Activated naive CD8-positive, alpha-beta T cell treated with anti-CD3 and anti-CD28 coated beads, Interleukin-2, amount 10 ng/mL, durations not matched to agents 7 days and 5 days (primary cell): ENCODE measurements at regions not wholly inside any gene's neighbourhood (a gene's known extent, or its start where the extent isn't known, plus 50 kb on each side); places are given as distances from the start of the nearest gene placed in this dataset.
"Not testable (repeated sequence)": the region's sequence is repeated elsewhere in the genome, so short reads cannot be mapped to it uniquely, and the experiment has no call there.

Experiments
- ATAC-seq: fragments of 150-1000 bp; cut with Tn5 transposase; one replicate; pipeline ENCODE4 v1.10.0; 2021; ENCODE audit warnings: low read depth, moderate library complexity
- POLR2A ChIA-PET: fragments of 350-600 bp; sonication (Branson Sonifier 250); formaldehyde crosslinking; loops from one replicate; lab custom pipeline; 2021; ENCODE audit warnings: antibody characterized with exemption; lab: Charles Lee
- DNase-seq: peaks from one replicate; pipeline ENCODE4 v3.0.0; 2021
- H3K27ac Mint-ChIP-seq: one replicate; pipeline ENCODE4 v1.8.0; 2022; ENCODE audit warnings: mild to moderate bottlenecking, mixed read lengths
- H3K27me3 Mint-ChIP-seq: one replicate; pipeline ENCODE4 v1.8.0; 2022; ENCODE audit warnings: mild to moderate bottlenecking, moderate library complexity, mixed read lengths
- H3K36me3 Mint-ChIP-seq: one replicate; pipeline ENCODE4 v1.8.0; 2021; ENCODE audit warnings: mild to moderate bottlenecking, mixed read lengths
- H3K4me1 Mint-ChIP-seq: one replicate; pipeline ENCODE4 v1.8.0; 2021; ENCODE audit warnings: mixed read lengths
- H3K4me3 Mint-ChIP-seq: one replicate; pipeline ENCODE4 v1.8.0; 2022; ENCODE audit warnings: mild to moderate bottlenecking, moderate library complexity, mixed read lengths
- H3K9me3 Mint-ChIP-seq: one replicate; pipeline ENCODE4 v1.8.0; 2021; ENCODE audit warnings: mixed read lengths

DNA sequence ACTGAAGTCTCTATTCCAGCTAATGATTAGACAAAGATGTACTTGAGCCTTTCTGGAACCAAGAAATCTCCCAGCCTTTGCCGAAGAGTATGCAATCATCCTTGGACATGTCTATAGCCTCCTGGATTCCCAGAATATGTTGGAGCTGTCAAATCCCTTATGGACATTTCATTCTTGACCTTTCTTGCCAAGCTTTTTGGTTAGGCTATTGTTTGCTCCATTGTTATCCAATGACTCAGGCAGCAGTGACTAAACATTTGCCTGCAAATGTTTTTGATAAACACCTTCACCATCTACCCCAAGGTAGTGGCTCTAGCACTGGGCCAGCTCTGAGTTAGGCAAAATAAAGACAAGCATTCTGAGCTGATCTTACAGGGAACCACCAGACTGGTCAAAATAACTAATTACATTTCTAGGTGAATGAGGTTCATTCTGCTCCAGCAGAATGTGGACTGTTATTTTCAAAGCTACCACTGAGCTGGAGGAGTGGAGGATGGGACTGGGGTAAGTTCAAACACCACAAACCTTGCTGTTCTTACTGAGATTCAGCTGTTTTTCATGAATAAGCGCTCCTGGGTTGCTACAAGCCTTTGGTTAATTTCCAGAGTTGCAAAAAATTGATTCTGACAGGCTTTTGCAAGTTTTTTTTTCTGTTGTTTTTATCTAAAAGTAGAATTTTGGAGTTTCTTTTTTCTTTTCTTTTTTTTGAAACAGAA, 81.0 kb downstream of the TMEM270 start:
- POLR2A ChIA-PET, result no interaction called here
- ATAC-seq (no peak), DNase-seq (no peak)
- H3K9me3 Mint-ChIP-seq, result peaks cover 4% of the 10 kb centered on the region
- H3K4me1 Mint-ChIP-seq, result no peaks in the 10 kb centered on the region
- H3K27ac Mint-ChIP-seq, result no peak overlapping the region
- H3K4me3 Mint-ChIP-seq, result no peak overlapping the region
- peaks cover 4% of the 10 kb centered on the region for H3K27me3 Mint-ChIP-seq
- H3K36me3 Mint-ChIP-seq, result no peaks in the 10 kb centered on the region

DNA sequence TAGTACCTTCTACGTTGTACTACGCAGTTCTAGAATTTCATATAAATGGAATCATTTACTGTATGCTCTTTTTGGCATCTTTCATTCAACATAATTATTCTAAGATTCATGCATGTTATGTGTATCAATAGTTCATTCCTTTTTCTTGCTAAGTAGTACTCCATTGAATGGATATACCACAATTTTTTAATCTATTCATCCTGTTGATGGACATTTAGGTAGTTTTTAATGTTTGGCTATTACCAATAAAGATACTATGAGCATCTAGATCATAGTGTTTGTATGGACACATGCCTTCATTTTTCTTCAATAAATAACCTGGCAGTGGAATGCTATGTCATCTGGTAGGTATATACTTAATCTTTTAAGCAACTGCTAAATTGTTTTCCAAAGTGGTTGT, 83.0 kb upstream of the ELN start:
- ATAC-seq, result no peak
- no peak for DNase-seq
- Mint-ChIP-seq H3K27me3 (peaks cover 4% of the 10 kb centered on the region), H3K4me1 (no peaks in the 10 kb centered on the region), H3K9me3 (peaks cover 11% of the 10 kb centered on the region), H3K27ac (no peak overlapping the region), H3K4me3 (no peak overlapping the region), H3K36me3 (no peaks in the 10 kb centered on the region)
- POLR2A ChIA-PET, result no interaction called here

DNA sequence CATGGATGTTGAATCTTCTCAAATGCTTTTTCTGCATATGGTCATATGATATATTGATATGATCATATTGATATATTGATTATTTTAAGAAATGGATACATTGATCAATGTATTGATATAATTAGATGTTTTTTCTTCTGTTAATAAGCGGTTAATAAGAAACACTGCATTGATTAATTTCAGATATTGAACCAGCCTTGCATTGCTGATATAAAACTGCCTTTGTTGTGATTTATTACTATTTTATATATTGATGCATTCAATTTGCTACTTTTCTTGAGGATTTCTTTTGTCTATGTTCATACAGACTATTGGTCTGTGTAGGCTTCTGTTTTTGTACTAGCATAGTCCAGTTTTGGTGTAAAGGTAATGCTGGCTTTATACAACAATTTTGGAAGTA, 79.7 kb upstream of the ELN start:
- no peak for ATAC-seq
- Mint-ChIP-seq H3K27ac (no peak overlapping the region), H3K36me3 (no peaks in the 10 kb centered on the region), H3K27me3 (peaks cover 2% of the 10 kb centered on the region), H3K4me1 (no peaks in the 10 kb centered on the region), H3K9me3 (peaks cover 11% of the 10 kb centered on the region), H3K4me3 (no peak overlapping the region)
- POLR2A ChIA-PET, result no interaction called here
- DNase-seq, result no peak

DNA sequence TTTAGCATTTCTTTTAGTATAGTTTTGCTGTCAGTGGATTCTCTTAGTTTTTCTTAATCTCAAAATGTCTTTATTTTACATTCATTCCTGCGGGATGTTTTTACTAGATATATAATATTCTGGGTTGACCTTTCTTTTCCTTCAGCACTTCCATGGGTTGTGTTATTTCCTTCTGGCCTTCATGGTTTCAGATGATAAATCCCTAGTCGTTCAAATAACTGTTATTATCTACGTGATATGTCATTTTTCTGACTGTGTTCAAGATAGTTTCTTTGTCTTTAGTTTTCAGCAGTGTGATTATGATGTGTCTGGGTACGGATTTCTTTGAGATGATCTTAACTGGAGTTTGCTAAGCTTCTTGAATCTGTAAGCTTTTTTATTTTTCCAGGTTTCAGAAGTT, 75.7 kb upstream of the ELN start:
- Mint-ChIP-seq H3K27ac (no peak overlapping the region), H3K36me3 (no peaks in the 10 kb centered on the region), H3K27me3 (peaks cover 11% of the 10 kb centered on the region), H3K9me3 (peaks cover 8% of the 10 kb centered on the region), H3K4me1 (no peaks in the 10 kb centered on the region), H3K4me3 (no peak overlapping the region)
- POLR2A ChIA-PET, result no interaction called here
- no peak for DNase-seq
- ATAC-seq, result no peak

DNA sequence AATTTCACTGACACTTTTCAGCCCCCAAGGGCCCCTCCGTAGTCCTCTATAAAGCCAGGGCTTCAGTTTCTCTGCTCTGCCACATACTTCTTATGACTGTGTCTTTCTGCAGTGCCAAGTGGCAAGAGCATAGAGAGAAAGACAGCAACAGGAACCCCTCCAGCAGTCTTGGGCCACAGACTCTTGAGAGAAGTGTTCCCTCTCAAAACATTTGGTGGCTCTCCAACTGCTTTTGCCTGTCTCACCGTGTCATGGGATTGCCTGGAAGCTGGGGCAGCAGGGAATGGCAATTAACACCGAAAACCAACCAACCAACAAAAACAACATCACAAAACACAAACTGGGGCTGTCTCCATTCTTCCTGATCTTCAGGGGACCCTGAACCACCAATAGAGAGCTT, 73.8 kb upstream of the ELN start:
- H3K4me1 Mint-ChIP-seq, result no peaks in the 10 kb centered on the region
- ATAC-seq (no peak), DNase-seq (no peak)
- H3K27ac Mint-ChIP-seq, result no peak overlapping the region
- POLR2A ChIA-PET, result no interaction called here
- peaks cover 2% of the 10 kb centered on the region for H3K9me3 Mint-ChIP-seq
- H3K4me3 Mint-ChIP-seq, result no peak overlapping the region
- H3K27me3 Mint-ChIP-seq, result peaks cover 17% of the 10 kb centered on the region
- H3K36me3 Mint-ChIP-seq, result no peaks in the 10 kb centered on the region

DNA sequence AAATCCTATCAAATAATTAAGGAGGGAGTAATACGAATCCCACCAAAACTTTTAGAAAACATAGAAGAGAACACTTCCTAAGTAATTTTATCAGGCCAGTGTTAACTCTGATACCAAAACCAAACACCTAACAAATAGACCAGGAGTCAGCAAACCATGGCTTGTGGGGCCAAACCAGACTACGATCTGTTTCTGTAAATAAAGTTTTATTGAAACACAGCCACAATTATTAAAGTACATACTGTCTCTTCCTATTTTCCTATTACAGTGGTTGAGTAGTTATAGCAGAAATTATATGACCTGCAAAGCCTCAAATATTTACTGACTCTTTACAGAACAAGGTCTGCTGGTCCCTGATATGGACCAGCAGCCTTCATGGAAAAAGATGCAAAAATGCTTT, 73.1 kb upstream of the ELN start:
- no peak for ATAC-seq
- Mint-ChIP-seq H3K27me3 (peaks cover 22% of the 10 kb centered on the region), H3K9me3 (no peaks in the 10 kb centered on the region), H3K36me3 (no peaks in the 10 kb centered on the region), H3K4me3 (no peak overlapping the region), H3K27ac (no peak overlapping the region), H3K4me1 (no peaks in the 10 kb centered on the region)
- DNase-seq, result no peak
- POLR2A ChIA-PET, result no interaction called here

DNA sequence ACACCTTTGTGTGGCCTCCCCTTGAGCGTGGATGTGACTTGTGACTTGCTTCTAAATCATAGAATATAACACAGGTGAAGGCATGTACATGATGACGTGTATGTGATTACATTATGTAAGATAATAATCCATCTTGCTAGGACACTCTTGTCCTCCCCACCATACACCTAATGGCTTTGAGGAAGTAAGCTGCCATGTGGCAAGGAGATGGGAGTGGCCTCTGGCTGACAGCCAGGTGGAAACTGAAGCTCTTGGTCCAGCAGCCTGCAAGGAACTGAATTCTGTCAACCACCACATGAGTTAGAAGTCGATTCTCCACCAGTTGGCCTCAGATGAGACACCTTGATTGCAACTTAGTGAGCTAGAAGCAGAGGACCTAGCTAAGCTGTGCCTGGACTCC, 67.4 kb upstream of the ELN start:
- POLR2A ChIA-PET, result no interaction called here
- H3K9me3 Mint-ChIP-seq, result peaks cover 13% of the 10 kb centered on the region
- no peaks in the 10 kb centered on the region for H3K4me1 Mint-ChIP-seq
- peaks cover 39% of the 10 kb centered on the region for H3K27me3 Mint-ChIP-seq
- no peak overlapping the region for H3K4me3 Mint-ChIP-seq
- DNase-seq (no peak), ATAC-seq (no peak)
- no peaks in the 10 kb centered on the region for H3K36me3 Mint-ChIP-seq
- H3K27ac Mint-ChIP-seq, result no peak overlapping the region

DNA sequence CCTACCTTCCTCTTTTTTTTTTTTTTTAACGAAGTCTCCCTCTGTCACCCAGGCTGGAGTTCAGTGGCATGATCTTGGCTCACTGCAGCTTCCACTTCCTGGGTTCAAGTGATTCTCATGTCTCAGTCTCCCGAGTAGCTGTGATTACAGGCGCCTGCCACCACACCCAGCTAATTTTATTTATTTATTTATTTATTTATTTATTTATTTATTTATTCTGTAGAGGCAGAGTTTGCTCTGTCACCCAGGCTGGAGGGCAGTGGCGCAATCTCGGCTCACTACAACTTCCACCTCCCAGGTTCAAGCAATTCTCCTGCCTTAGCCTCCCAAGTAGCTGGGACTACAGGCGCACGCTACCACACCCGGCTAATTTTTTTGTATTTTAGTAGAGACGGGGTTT, 66.0 kb upstream of the ELN start:
- DNase-seq, H3K36me3 Mint-ChIP-seq, H3K27ac Mint-ChIP-seq, ATAC-seq, H3K4me1 Mint-ChIP-seq, POLR2A ChIA-PET, H3K4me3 Mint-ChIP-seq: not testable (repeated sequence)
- peaks cover 36% of the 10 kb centered on the region for H3K27me3 Mint-ChIP-seq
- peaks cover 13% of the 10 kb centered on the region for H3K9me3 Mint-ChIP-seq

DNA sequence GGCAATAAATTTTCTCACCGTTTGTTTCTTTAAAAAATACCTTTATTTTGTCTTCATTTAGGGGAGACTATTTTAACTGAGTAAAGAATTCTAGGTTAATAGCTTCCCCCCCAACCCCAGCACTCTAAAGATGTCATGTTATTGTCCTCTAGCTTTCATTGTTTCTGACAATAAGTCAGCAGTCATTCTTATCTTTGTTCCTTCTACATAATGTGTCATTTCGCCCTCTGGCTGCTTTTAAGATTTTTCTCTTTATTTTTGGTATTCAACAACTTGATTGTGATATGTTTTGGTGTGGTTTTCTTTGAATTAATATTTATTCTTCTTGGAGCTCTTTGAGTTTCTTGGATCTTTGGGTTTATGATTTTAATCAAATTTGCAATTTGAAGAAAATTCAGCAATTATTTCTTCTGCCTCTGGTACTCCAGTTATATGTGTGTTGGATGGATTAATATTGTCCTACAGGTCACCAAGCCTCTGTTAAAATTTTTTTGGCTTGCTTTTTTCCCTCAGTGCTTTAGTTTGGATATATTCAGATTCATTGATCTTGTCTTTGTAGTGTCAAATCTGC, 64.6 kb upstream of the ELN start:
- no peak for DNase-seq
- H3K27ac Mint-ChIP-seq, result no peak overlapping the region
- peaks cover 15% of the 10 kb centered on the region for H3K9me3 Mint-ChIP-seq
- no peak overlapping the region for H3K4me3 Mint-ChIP-seq
- peaks cover 36% of the 10 kb centered on the region for H3K27me3 Mint-ChIP-seq
- H3K4me1 Mint-ChIP-seq, result no peaks in the 10 kb centered on the region
- ATAC-seq, result no peak
- no peaks in the 10 kb centered on the region for H3K36me3 Mint-ChIP-seq
- POLR2A ChIA-PET, result no interaction called here

DNA sequence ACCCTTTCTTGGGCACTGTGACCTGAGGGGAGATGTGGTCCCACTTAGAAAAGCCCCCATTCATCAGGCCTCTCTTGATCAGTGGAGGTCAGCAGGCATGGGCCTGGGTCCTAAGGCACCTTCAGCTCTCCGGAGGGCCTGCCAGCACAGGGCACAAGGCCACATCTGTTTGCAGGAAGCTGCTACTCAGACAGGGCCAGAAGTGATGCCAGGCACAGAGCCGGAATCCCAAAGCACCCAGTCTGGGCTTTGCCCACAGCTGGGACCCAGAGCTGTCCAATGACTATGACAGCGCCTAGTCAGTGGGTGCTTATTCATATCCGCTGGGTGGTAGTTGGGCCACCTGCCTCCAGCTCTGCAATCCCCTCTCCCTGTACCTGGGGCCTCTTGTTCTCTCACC, 63.2 kb upstream of the ELN start:
- ATAC-seq (no peak), DNase-seq (no peak)
- Mint-ChIP-seq H3K36me3 (no peaks in the 10 kb centered on the region), H3K4me1 (no peaks in the 10 kb centered on the region), H3K27ac (no peak overlapping the region), H3K9me3 (peaks cover 15% of the 10 kb centered on the region), H3K4me3 (no peak overlapping the region), H3K27me3 (peaks cover 24% of the 10 kb centered on the region)
- POLR2A ChIA-PET, result no interaction called here

DNA sequence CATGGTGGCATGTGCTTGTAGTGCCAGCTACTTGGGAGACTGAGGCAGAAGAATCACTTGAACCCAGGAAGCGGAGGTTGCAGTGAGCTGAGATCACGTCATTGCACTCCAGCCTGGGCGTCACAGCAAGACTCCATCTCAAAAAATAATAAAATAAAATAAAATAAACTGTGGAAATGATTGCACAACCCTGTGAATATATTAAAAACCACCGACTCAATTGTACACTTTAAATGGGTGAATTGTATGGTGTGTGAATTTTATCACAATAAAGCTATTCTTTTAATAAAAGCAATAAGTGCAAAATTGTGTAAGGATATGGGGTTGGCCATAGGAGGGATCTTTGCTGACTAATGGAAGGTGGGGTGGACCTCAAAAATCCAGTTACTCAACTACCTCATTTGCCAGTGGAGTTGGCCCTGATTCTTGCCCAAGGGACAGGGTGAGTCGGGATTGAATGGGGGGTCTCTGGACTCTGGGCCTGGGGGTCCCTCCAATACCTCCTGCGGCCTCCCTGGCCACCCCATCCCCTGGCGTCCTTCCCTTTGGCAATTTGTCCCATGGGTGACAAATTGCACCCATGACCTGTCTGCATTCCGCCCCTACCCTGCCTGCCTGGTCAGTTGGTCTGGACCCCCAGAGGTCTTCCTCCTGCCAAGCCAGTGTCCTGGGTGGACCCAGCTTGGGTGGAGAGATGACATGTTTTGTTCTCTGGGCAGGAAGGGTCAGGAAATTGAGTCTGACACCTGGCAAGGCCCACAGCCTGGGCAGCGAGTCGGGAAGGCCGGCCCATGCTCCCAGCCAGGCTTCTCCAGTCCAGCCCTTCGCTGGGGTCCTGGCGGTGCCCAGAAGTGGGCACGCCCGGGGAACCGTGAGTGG, 61.7 kb upstream of the ELN start:
- Mint-ChIP-seq H3K4me1 (peaks cover 1% of the 10 kb centered on the region), H3K36me3 (no peaks in the 10 kb centered on the region), H3K27me3 (peaks cover 16% of the 10 kb centered on the region), H3K9me3 (peaks cover 15% of the 10 kb centered on the region), H3K27ac (no peak overlapping the region), H3K4me3 (no peak overlapping the region)
- POLR2A ChIA-PET, result no interaction called here
- DNase-seq, result no peak
- no peak for ATAC-seq

DNA sequence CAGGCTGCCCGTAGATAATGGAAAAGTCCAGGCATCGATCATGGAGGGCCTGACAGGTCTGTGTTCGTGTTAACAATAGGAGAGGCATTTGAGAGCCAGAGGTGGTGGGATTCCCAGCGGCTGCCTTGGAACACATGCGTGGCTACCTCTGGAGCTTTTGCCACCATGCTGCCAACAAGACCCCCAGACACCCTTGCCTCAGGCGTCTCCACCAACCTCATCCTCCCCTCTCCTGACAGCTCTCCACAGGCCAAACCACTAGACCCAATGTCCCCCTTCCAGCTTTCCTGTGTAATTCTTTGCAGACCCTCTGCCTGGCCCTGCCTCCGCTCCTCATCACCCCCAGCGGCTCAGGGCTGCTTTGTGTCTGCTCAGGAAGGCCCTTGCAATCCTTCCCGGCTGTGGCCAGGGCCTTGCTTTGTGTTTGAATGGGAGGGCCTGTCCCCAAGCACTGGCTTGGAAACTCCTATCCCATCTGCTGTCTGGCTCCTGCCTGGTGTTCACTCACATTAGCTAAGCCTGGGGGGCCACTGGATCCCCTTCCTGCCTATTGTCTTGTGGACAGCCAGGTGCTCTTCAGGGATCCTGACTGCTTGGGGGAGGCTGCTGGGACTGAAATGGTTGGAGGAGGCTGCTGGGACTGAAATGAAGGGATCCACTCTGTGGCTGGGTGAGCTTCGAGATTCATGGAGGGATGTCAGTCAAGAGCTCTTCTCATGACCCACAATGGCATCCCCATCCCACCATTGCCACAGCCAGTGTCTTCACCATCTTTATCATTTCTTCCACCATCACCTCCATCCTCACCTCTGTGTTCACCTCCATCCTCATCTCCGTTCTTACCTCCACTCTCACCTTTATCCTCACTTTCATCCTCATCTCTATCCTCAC, 60.8 kb upstream of the ELN start:
- no peak overlapping the region for H3K27ac Mint-ChIP-seq
- no peaks in the 10 kb centered on the region for H3K36me3 Mint-ChIP-seq
- peaks cover 4% of the 10 kb centered on the region for H3K4me1 Mint-ChIP-seq
- H3K9me3 Mint-ChIP-seq, result peaks cover 15% of the 10 kb centered on the region
- DNase-seq, result no peak
- POLR2A ChIA-PET, result no interaction called here
- peaks cover 13% of the 10 kb centered on the region for H3K27me3 Mint-ChIP-seq
- no peak for ATAC-seq
- H3K4me3 Mint-ChIP-seq, result no peak overlapping the region

DNA sequence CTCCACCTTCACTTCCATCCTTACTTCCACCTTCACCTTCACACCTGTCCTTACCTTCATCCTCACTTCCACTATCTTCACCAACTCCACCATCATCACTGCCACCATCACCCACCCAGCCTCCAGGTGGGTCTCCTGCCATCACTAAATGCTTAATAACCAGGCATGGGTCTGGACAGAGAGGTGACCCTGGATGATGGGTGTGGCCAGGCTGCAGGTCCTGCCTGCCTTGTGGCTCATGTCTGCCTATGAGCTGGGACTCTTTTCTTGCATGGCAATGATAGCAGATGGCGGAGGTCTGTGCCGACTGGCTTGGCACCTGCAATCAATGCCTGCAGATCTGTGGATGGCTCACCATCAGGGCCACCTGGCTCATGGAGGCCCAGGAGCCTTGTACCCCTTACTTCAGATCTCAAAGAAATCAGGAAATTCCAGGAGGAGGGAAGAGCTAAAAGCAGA, 60.1 kb upstream of the ELN start:
- no peaks in the 10 kb centered on the region for H3K36me3 Mint-ChIP-seq
- H3K27ac Mint-ChIP-seq, result no peak overlapping the region
- POLR2A ChIA-PET, result no interaction called here
- ATAC-seq (no peak), DNase-seq (no peak)
- no peak overlapping the region for H3K4me3 Mint-ChIP-seq
- H3K4me1 Mint-ChIP-seq, result peaks cover 4% of the 10 kb centered on the region
- H3K9me3 Mint-ChIP-seq, result peaks cover 15% of the 10 kb centered on the region
- peaks cover 8% of the 10 kb centered on the region for H3K27me3 Mint-ChIP-seq
